OCI-LY7 (cell line): ENCODE measurements at regions not wholly inside any gene's neighbourhood (a gene's known extent, or its start where the extent isn't known, plus 50 kb on each side); places are given as distances from the start of the nearest gene placed in this dataset.
A peak's percentile ranks its signal among the peaks of the same experiment; 100 is the strongest.

Experiments used
- BruUV-seq: library from RNA; stranded (reverse); fragments of 400-500 nt; replicated peaks from 2 replicates; lab custom pipeline; 2021; lab: Mats Ljungman, UMichigan
- CTCF ChIA-PET: fragments of 300-600 bp; sonication (Branson Sonifier 250); formaldehyde crosslinking; loops from one replicate; lab custom pipeline; 2022; ENCODE audit warnings: antibody characterized with exemption; ENCODE audit not compliant: unreplicated experiment; lab: Charles Lee
- POLR2A ChIA-PET: fragments of 300-600 bp; sonication (Branson Sonifier 250); formaldehyde crosslinking; loops from one replicate; lab custom pipeline; 2022; ENCODE audit warnings: antibody characterized with exemption; lab: Charles Lee
- DNase-seq: peaks from one replicate; pipeline ENCODE4 v3.0.0-alpha.2; 2015; ENCODE audit warnings: low spot score
- H2AFZ ChIP-seq: fragments of 200-600 bp; sonication (generic), shearing (Covaris generic); 2 replicates; pipeline ENCODE4 v1.6.1; 2014; ENCODE audit warnings: mild to moderate bottlenecking, antibody characterized with exemption, low read length, moderate library complexity
- H3K27ac ChIP-seq: fragments of 200-600 bp; sonication (generic); 2 replicates; pipeline ENCODE4 v1.5.1; 2014; ENCODE audit warnings: mixed run types, low read depth, mild to moderate bottlenecking, moderate library complexity, low read length, inconsistent platforms; ENCODE audit not compliant: poor library complexity, severe bottlenecking
- H3K36me3 ChIP-seq: fragments of 200-600 bp; sonication (generic); 2 replicates; pipeline ENCODE4 v1.6.1; 2014; ENCODE audit warnings: mild to moderate bottlenecking, antibody characterized with exemption, low read length, moderate library complexity, mixed read lengths; ENCODE audit not compliant: insufficient read depth
- H3K4me1 ChIP-seq: fragments of 200-600 bp; sonication (generic); 2 replicates; pipeline ENCODE4 v1.5.1; 2014; ENCODE audit warnings: mild to moderate bottlenecking, low read length; ENCODE audit not compliant: insufficient read depth, poor library complexity, severe bottlenecking
- H3K4me2 ChIP-seq: fragments of 200-600 bp; sonication (generic); 2 replicates; pipeline ENCODE4 v1.6.1; 2014; ENCODE audit warnings: mild to moderate bottlenecking, low read length
- H3K4me3 ChIP-seq: fragments of 200-600 bp; sonication (generic); 2 replicates; pipeline ENCODE4 v1.5.1; 2014; ENCODE audit warnings: mild to moderate bottlenecking, low read depth, low read length; ENCODE audit not compliant: poor library complexity, severe bottlenecking
- H3K79me2 ChIP-seq: fragments of 200-600 bp; sonication (generic); 2 replicates; pipeline ENCODE4 v1.6.1; 2016; ENCODE audit warnings: low read depth, mild to moderate bottlenecking, low read length, moderate library complexity, mixed read lengths; ENCODE audit not compliant: insufficient read depth
- H3K9me2 ChIP-seq: fragments of 200-600 bp; sonication (generic); 2 replicates; pipeline ENCODE4 v1.6.1; 2016; ENCODE audit warnings: mild to moderate bottlenecking, low read length, mixed read lengths; ENCODE audit not compliant: insufficient read depth
- H3K9me3 ChIP-seq: fragments of 200-600 bp; sonication (generic); 2 replicates; pipeline ENCODE4 v1.6.1; 2014; ENCODE audit warnings: mild to moderate bottlenecking, mixed run types, low read length, mixed read lengths
- H4K20me1 ChIP-seq: fragments of 200-600 bp; sonication (generic); 2 replicates; pipeline ENCODE4 v1.6.1; 2014; ENCODE audit warnings: mild to moderate bottlenecking, antibody characterized with exemption, low read length, moderate library complexity, mixed read lengths; ENCODE audit not compliant: insufficient read depth
- CTCF ChIP-seq: fragments of 200-600 bp; sonication (generic); conservative IDR thresholded peaks from 2 replicates; pipeline ENCODE4 v1.5.1; 2014; ENCODE audit warnings: mild to moderate bottlenecking, antibody characterized with exemption, low read length, moderate library complexity, mixed read lengths
- EZH2phosphoT487 ChIP-seq: fragments of 200-600 bp; sonication (generic); IDR thresholded peaks from 2 replicates; pipeline ENCODE4 v1.6.1; 2018; ENCODE audit warnings: low read depth, borderline replicate concordance, mild to moderate bottlenecking, mixed run types, antibody characterized with exemption, low read length, moderate library complexity, mixed read lengths
- intact Hi-C: fragments of 100-400 bp; cut with micrococcal nuclease; formaldehyde crosslinking; loops from one replicate; pipeline ENCODE4 v1.10.0; 2022; ENCODE audit not compliant: unreplicated experiment

GRCh38 chr2:4597400-4597799 lies 894.0 kb downstream of the DCDC2C start:
- CTCF ChIA-PET: no interaction called here

GRCh38 chr2:4604767-4605166 lies 901.4 kb downstream of the DCDC2C start:
- CTCF ChIA-PET: no interaction called here
- TF ChIP-seq EZH2phosphoT487: no peak
- 0 out of 2 replicates have a peak, but pooled peaks have one; percentile 20 for TF ChIP-seq CTCF
- no peak overlapping the region for H3K4me2 ChIP-seq

More at GRCh38 chr2:4597400-4597799, 894.0 kb downstream of the DCDC2C start:
- intact Hi-C loops: no loop called here
- H3K4me1 ChIP-seq: no peaks in the 10 kb centered on the region
- H3K4me2 ChIP-seq: no peak overlapping the region
- no peaks in the 10 kb centered on the region for H3K79me2 ChIP-seq
- H3K36me3 ChIP-seq: no peaks in the 10 kb centered on the region
- no peak overlapping the region for H3K4me3 ChIP-seq
- no peaks in the 10 kb centered on the region for H4K20me1 ChIP-seq
- H3K9me2 ChIP-seq: no peaks in the 10 kb centered on the region
- H3K27ac ChIP-seq: no peak overlapping the region
- no peak overlapping the region for H2AFZ ChIP-seq
- BruUV-seq: no TSS peak
- no peak for TF ChIP-seq CTCF
- no peak for TF ChIP-seq EZH2phosphoT487
- POLR2A ChIA-PET: interaction anchor here (1.5 kb wide), 1 partner anchor 11 kb away, joined by 5 read pairs; no protein-coding TSS in a partner anchor
- H3K9me3 ChIP-seq: no peaks in the 10 kb centered on the region
- no peak for DNase-seq

GRCh38 chr2:4618141-4618540 lies 914.8 kb downstream of the DCDC2C start:
- no peak for DNase-seq
- H3K36me3 ChIP-seq: no peaks in the 10 kb centered on the region
- H3K27ac ChIP-seq: no peak overlapping the region
- intact Hi-C loops: no loop called here
- no peaks in the 10 kb centered on the region for H4K20me1 ChIP-seq
- no peaks in the 10 kb centered on the region for H3K4me1 ChIP-seq
- no peaks in the 10 kb centered on the region for H3K79me2 ChIP-seq
- no peaks in the 10 kb centered on the region for H3K9me3 ChIP-seq
- no peak for TF ChIP-seq EZH2phosphoT487
- no peak for TF ChIP-seq CTCF
- POLR2A ChIA-PET: interaction anchor here (1.0 kb wide), 1 partner anchor 10 kb away, joined by 3 read pairs; no protein-coding TSS in a partner anchor
- no peaks in the 10 kb centered on the region for H3K9me2 ChIP-seq
- no TSS peak for BruUV-seq
- H2AFZ ChIP-seq: no peak overlapping the region
- H3K4me3 ChIP-seq: no peak overlapping the region
- CTCF ChIA-PET: no interaction called here
- H3K4me2 ChIP-seq: no peak overlapping the region

More at GRCh38 chr2:4604767-4605166, 901.4 kb downstream of the DCDC2C start:
- BruUV-seq: no TSS peak
- Histone ChIP-seq H3K36me3 (no peaks in the 10 kb centered on the region), H3K4me1 (no peaks in the 10 kb centered on the region), H3K9me3 (no peaks in the 10 kb centered on the region), H2AFZ (no peak overlapping the region), H4K20me1 (no peaks in the 10 kb centered on the region), H3K9me2 (no peaks in the 10 kb centered on the region), H3K27ac (no peak overlapping the region), H3K4me3 (no peak overlapping the region), H3K79me2 (no peaks in the 10 kb centered on the region)
- peak; percentile 11 for DNase-seq
- POLR2A ChIA-PET: no interaction called here
- intact Hi-C loops: no loop called here
